NCI-H524 (cell line): ENCODE measurements at regions not wholly inside any gene's neighbourhood (a gene's known extent, or its start where the extent isn't known, plus 50 kb on each side); places are given as distances from the start of the nearest gene placed in this dataset.
"Not testable (repeated sequence)": the region's sequence is repeated elsewhere in the genome, so short reads cannot be mapped to it uniquely, and the experiment has no call there.

Source experiments
- DNase-seq, 2 experiments: peaks; one replicate each; lab custom pipeline; 2025; lab: John Stamatoyannopoulos, UW

GRCh38 chr6:159440911-159441703 is 251.9 kb downstream of the SOD2 start:
- no peak for DNase-seq

GRCh38 chr6:159440349-159440748 is 252.7 kb downstream of the SOD2 start:
- no peak for DNase-seq

- no peak for DNase-seq
Observed at GRCh38 chr6:159439651-159440050, 253.4 kb downstream of the SOD2 start.

DNA sequence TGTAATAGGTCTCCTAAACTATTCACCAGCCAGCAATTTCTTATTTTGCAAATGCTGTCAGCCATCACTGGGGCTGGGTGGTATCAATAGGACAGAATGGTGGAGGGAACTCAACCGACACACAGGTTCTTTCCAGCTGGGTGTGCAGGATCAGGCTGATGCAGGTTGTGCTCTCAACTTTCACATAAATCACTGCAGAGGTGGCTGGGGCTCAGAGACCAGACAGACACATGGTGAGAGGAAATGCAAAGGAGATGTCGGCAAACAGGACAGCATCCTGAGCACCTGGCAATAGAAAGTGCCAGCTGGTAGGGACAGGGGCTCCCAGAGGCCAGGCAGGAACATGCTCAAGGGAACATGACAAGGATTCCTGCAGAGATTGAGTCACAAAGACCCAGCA is 254.9 kb downstream of the SOD2 start:
- peak in 1 of 2 experiments; percentile 34 for DNase-seq

GRCh38 chr6:159436581-159436980 is 256.5 kb downstream of the SOD2 start:
- DNase-seq = no peak

GRCh38 chr6:159435701-159436100 is 257.3 kb downstream of the SOD2 start:
- DNase-seq = no peak

GRCh38 chr6:159434410-159434809 is 258.6 kb downstream of the SOD2 start:
- DNase-seq = no peak

DNA sequence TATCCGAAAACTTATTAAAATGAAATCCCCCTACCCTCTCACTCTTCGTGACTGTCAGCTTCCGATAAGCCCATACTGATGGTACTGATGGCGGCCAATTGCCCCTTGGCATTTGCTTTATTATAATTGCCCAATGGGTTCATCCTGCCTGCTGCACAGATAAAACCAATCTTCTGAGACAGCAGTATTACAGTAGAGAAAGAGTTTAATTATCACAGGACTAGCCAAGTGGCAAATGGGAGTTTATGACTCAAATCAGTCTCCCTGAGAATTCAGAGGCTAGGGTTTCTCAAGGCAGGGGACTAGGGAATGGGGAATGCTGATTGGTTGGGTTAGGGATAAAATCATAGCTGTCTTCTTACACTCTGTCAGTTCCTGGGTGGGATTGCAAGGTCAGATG is 259.5 kb downstream of the SOD2 start:
- DNase-seq = no peak

DNA sequence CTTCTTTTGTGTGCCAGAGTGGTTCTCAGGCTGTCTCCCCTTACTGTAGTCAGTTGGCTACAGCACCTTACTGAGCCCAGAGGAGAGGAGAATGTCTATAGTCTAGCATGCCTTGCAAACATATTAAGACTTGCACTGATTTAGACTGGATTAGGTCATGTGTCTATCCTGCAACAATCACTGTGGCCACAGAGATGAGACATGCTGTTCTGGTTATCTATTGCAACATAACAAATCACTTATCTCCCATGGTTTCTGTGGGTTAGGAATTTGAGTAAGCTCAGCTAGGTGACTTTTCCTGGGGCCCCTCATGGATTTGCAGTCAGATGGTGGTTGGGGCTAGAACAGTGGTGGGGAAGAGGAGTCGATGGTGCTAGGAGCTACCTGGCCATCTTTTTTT is 261.3 kb downstream of the SOD2 start:
- DNase-seq = no peak

- DNase-seq = no peak
Observed at GRCh38 chr6:159430323-159430722, 261.1 kb downstream of the FNDC1 start.

DNA sequence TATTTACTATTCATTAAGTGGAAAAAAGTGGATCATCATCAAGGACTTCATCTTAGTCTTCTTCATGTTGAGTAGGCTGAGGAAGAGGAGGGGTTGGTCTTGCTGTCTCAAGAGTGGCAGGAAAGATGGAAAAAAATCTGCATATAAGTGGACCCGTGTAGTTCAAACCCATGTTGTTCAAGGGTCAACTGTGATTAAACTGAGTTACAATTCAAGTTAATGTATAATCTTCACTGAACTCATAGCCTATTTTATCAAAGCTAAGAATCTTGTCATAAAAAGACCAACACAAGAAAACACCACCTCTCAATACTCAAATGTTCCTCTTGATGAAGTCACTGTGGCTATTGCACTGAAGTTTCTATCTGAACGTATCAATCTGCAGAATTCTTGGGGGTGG is 260.2 kb downstream of the FNDC1 start:
- no peak for DNase-seq

DNA sequence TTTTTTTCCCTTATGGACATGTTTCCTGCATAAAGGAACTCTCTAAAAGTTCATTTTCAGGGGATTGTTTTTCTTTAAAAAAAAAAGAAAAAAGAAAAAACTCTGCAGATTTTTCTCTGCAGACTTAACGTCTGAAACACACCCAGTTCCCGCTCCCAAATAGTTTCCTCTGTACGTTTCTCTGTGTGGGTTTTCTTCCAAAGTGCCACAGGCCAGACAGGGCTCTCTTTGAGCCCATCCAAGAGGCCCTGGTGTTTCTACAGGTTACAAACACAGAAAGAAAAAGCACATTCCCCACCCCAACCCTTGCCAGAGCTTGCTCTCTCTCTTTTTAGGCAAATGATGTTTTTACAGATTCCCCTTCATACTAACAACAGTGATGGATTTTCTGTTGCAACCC is 258.6 kb downstream of the FNDC1 start:
- DNase-seq = no peak

GRCh38 chr6:159427335-159427734 is 258.1 kb downstream of the FNDC1 start:
- DNase-seq = no peak

- DNase-seq = no peak
Observed at GRCh38 chr6:159425421-159425820, 256.2 kb downstream of the FNDC1 start.

GRCh38 chr6:159422041-159422984 is 253.1 kb downstream of the FNDC1 start:
- DNase-seq = no peak

DNA sequence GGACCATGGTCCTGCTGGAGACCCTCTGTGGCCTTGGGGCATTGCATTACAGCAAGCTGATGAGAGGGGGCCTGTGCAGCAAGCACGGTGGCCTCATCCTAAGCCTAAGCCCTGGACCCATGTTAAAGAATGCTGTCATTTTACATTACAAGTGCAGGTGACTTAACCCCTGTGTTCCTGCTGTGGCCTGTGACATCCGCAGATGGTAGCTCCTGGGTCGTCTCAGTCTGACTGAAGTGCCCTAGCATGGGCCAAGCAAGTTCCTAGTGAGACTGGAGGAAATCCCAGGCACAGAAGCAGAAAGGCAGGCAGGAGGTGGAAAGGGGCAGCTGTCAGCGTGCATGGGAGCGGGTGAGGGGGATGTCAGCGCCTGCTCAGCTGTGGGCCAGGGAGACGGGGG is 252.4 kb downstream of the FNDC1 start:
- DNase-seq = no peak

DNA sequence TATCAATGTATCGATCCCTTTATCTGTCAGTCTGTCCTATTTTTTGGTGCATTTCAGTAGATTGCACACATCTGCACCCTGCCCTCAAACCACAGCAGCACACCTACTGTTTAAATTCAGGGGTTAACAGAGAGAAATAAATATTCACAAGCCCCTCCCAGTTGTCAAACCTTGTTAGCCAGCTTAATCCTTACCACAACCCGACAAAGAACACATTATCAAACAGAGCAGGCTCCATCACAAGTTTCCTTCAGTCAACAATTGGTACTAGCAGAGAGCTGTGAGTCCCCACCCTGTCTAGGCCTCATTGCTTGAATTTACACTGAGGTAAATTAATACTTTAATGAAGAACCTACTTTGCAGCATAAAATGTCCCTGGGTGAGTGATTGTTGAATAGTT is 249.8 kb downstream of the FNDC1 start:
- DNase-seq = no peak

DNA sequence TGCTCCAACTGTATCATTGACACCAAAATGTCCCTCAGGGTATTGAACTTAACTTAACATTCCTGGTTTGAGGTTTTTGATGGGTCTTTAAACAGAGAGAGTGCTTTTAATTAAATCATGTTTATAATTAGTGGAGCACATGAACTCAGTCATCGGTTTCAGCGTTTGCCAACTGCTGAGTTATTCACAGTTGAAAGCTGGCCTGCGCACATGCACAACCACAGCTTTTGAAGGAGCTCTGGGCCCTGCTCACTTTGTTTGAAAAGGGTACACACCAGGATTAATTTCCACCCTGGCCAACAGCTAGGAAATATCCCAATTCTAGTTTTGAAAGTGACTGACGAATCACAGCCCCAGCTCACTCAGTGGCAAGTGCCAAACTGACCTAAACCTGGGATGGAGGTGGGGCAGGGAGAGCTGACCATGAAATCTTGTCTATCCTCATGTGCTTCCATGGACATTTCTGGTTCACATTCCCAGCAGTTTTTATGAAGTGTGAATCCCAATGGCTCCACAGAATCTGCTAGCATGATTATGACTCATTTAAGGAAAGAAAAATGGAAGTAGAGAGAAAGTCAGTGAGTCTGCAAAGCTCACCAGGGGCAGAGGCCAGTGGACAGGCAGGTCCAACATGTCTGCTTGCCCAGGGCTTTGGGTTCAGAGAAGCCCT is 247.8 kb downstream of the FNDC1 start:
- DNase-seq = no peak

GRCh38 chr6:159415540-159415939 is 246.3 kb downstream of the FNDC1 start:
- no peak for DNase-seq

DNA sequence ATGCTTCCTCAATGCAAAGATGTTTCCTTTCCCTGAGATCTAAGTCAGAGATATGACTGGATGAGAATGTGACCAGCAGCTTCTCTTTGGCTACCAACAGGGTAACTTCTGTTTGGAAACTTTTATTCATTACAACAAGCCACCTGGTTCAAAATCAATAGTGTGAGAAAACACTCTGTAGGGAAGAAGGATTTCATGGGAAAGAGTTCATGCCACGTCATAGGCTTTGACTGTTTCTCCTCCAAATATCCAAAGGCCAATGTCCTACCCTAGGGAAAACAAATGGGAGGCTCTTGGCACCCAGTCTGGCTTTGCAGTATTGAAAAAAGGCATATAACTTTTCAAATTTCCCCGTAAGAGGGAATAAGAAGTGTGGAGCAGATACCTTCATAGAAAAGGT is 245.5 kb downstream of the FNDC1 start:
- no peak for DNase-seq

DNA sequence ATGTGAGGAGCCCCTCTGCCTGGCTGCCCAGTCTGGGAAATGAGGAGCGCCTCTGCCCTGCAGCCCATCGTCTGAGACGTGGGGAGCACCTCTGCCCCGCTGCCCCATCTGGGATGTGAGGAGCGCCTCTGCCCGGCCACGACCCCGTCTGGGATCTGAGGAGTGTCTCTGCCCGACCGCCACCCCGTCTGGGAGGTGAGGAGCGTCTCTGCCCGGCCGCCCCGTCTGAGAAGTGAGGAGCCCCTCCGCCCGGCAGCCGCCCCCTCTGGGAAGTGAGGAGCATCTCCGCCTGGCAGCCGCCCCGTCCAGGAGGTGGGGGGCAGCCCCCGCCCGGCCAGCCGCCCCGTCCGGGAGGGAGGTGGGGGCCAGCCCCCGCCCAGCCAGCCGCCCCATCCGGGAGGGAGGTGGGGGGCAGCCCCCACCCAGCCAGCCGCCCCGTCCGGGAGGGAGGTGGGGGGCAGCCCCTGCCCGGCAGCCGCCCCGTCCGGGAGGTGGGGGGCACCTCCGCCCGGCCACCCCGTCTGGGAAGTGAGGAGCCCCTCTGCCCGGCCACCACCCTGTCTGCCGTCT is 238.1 kb downstream of the FNDC1 start:
- DNase-seq = not testable (repeated sequence)

- DNase-seq = no peak
Observed at GRCh38 chr6:159404296-159404695, 235.1 kb downstream of the FNDC1 start.
